ENCODE measurements at regions not wholly inside any gene's neighbourhood (a gene's known extent, or its start where the extent isn't known, plus 50 kb on each side); places are given as distances from the start of the nearest gene placed in this dataset.

DNA sequence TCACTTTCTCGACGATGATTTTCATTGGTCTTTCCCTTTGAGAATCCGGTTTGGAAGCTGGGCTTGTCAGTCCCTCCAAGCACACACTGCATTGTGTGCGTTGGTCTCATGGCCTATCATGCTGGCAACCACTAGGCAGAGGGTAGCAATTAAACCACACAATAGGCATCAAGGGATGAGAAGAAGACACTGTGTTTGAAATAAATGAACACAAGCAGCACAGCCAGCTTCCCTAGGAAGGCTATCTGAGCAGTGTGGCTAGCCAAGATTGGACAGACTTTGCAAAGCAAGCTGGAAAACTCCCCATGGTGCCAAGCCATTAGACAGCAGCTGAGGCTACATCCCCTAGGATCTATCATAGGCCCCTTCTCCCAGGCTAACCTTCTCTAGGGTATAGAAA lies 288.7 kb downstream of the NUF2 start:
- DNase-seq (ENCODE audit: low read depth, low spot score), result no peak
- Histone ChIP-seq H3K4me2 (ENCODE audit: insufficient read depth, low read length) (no peak overlapping the region), H3K9ac (replicated peaks; ENCODE audit: extremely low read depth, insufficient read depth, low read length) (no peak overlapping the region), H2AFZ (ENCODE audit: low read depth, low read length) (no peak overlapping the region), H3K4me1 (ENCODE audit: control insufficient read depth, extremely low read depth, insufficient read depth, low read length) (no peaks in the 10 kb centered on the region), H3K9me1 (replicated peaks; ENCODE audit: control insufficient read depth, extremely low read depth, insufficient read depth, low read length) (no peaks in the 10 kb centered on the region), H3K79me2 (ENCODE audit: control insufficient read depth, insufficient read depth, low read length) (no peaks in the 10 kb centered on the region), H4K20me1 (replicated peaks; ENCODE audit: control insufficient read depth, extremely low read depth, insufficient read depth, low read length) (no peaks in the 10 kb centered on the region), H3K27ac (ENCODE audit: insufficient read depth, low read depth, low read length) (no peak overlapping the region), H3K9me3 (replicated peaks; ENCODE audit: control insufficient read depth, insufficient read depth, low read length) (no peaks in the 10 kb centered on the region), H3K36me3 (ENCODE audit: control insufficient read depth in 2 of 2, extremely low read depth in 1 of 2, insufficient read depth in 2 of 2, low read length in 2 of 2) (no peaks in the 10 kb centered on the region), H3K27me3 (ENCODE audit: control insufficient read depth in 2 of 2, insufficient read depth in 2 of 2, low read length in 2 of 2) (no peaks in the 10 kb centered on the region), H3K4me3 (replicated peaks in 1 of 3; ENCODE audit: insufficient read depth in 1 of 3, low read depth in 1 of 3, low read length in 3 of 3) (no peak overlapping the region)
- dilution Hi-C loops (cut with MboI; ENCODE audit: extremely low pct_ligation_motif_present, low sequenced_read_pairs), result no loop called here
- no peak for FAIRE-seq
- TF ChIP-seq FOS (IDR thresholded peaks at IDR 0.05; ENCODE audit: borderline replicate concordance, insufficient read depth, low read length) (no peak), MYC (IDR thresholded peaks at IDR 0.05; ENCODE audit: low read depth, low read length) (no peak), JUN (IDR thresholded peaks at IDR 0.05; ENCODE audit: borderline replicate concordance, insufficient read depth, insufficient read length, low read depth) (no peak), GATA2 (IDR thresholded peaks at IDR 0.05; ENCODE audit: insufficient read depth, insufficient read length, low read depth, low read length) (no peak), POLR2A (IDR thresholded peaks at IDR 0.05; ENCODE audit: low read depth, low read length) (no peak), EZH2 (IDR thresholded peaks at IDR 0.05; ENCODE audit: borderline replicate concordance, low read depth, low read length, severe bottlenecking) (no peak)
- TF ChIP-seq, protein P1, sequence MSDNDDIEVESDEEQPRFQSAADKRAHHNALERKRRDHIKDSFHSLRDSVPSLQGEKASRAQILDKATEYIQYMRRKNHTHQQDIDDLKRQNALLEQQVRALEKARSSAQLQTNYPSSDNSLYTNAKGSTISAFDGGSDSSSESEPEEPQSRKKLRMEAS (IDR thresholded peaks at IDR 0.05; ENCODE audit: insufficient read depth, insufficient read length), result no peak
- no TSS peak for BruUV-seq (replicated peaks)
- ChIA-PET CTCF (no interaction called here), POLR2A (no interaction called here)
- intact Hi-C loops (cut with micrococcal nuclease), result no loop called here

DNA sequence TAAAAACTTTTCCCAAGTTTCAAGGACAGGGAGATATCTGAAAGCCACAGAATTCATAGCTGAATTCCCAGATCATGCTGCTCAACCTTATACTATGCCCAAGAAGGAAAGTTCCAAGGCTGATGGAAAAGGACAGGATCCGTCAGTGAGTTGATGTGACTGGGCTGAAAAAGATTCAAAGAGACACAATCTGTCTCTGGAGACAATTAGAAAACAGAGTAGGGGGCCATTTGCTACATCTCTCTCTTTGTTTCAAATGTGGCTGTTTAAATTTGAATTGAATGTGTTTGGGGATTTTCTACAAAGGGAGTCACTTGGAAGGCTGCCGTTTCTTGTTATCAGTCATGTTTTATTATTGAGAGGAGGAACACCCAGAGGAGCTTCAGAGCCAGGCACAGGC lies 292.6 kb downstream of the NUF2 start:
- Histone ChIP-seq H3K27me3 (ENCODE audit: control insufficient read depth in 2 of 2, insufficient read depth in 2 of 2, low read length in 2 of 2) (no peaks in the 10 kb centered on the region), H3K9me3 (replicated peaks; ENCODE audit: control insufficient read depth, insufficient read depth, low read length) (no peaks in the 10 kb centered on the region), H4K20me1 (replicated peaks; ENCODE audit: control insufficient read depth, extremely low read depth, insufficient read depth, low read length) (no peaks in the 10 kb centered on the region), H2AFZ (ENCODE audit: low read depth, low read length) (no peak overlapping the region), H3K9ac (replicated peaks; ENCODE audit: extremely low read depth, insufficient read depth, low read length) (no peak overlapping the region), H3K27ac (ENCODE audit: insufficient read depth, low read depth, low read length) (no peak overlapping the region), H3K4me2 (ENCODE audit: insufficient read depth, low read length) (no peak overlapping the region), H3K36me3 (ENCODE audit: control insufficient read depth in 2 of 2, extremely low read depth in 1 of 2, insufficient read depth in 2 of 2, low read length in 2 of 2) (no peaks in the 10 kb centered on the region), H3K79me2 (ENCODE audit: control insufficient read depth, insufficient read depth, low read length) (no peaks in the 10 kb centered on the region), H3K4me3 (replicated peaks in 1 of 3; ENCODE audit: insufficient read depth in 1 of 3, low read depth in 1 of 3, low read length in 3 of 3) (no peak overlapping the region), H3K9me1 (replicated peaks; ENCODE audit: control insufficient read depth, extremely low read depth, insufficient read depth, low read length) (no peaks in the 10 kb centered on the region), H3K4me1 (ENCODE audit: control insufficient read depth, extremely low read depth, insufficient read depth, low read length) (no peaks in the 10 kb centered on the region)
- BruUV-seq (replicated peaks), result no TSS peak
- dilution Hi-C loops (cut with MboI; ENCODE audit: extremely low pct_ligation_motif_present, low sequenced_read_pairs) (no loop called here), intact Hi-C loops (cut with micrococcal nuclease) (no loop called here)
- DNase-seq (ENCODE audit: low read depth, low spot score) (no peak), FAIRE-seq (no peak)
- ChIA-PET CTCF (no interaction called here), POLR2A (no interaction called here)
- TF ChIP-seq POLR2A (IDR thresholded peaks at IDR 0.05; ENCODE audit: low read depth, low read length), result no peak
- no peak for TF ChIP-seq POLR2AphosphoS5 (IDR thresholded peaks at IDR 0.05; ENCODE audit: insufficient read depth, low read depth, low read length)
- no peak for TF ChIP-seq MYC (IDR thresholded peaks at IDR 0.05; ENCODE audit: low read depth, low read length)
- no peak for TF ChIP-seq FOS (IDR thresholded peaks at IDR 0.05; ENCODE audit: borderline replicate concordance, insufficient read depth, low read length)
- no peak for TF ChIP-seq JUN (IDR thresholded peaks at IDR 0.05; ENCODE audit: borderline replicate concordance, insufficient read depth, insufficient read length, low read depth)
- no peak for TF ChIP-seq CTCF (IDR thresholded peaks at IDR 0.05; ENCODE audit: extremely low read depth in 1 of 2, insufficient read depth in 1 of 2, low read depth in 1 of 2, low read length in 2 of 2)
- no peak for TF ChIP-seq EZH2 (IDR thresholded peaks at IDR 0.05; ENCODE audit: borderline replicate concordance, low read depth, low read length, severe bottlenecking)
- TF ChIP-seq, protein P1 (IDR thresholded peaks at IDR 0.05; ENCODE audit: insufficient read depth, insufficient read length), result no peak
- TF ChIP-seq GATA2 (IDR thresholded peaks at IDR 0.05; ENCODE audit: insufficient read depth, insufficient read length, low read depth, low read length), result no peak
